Endodermal cell (in vitro differentiated cells): ENCODE measurements at regions not wholly inside any gene's neighbourhood (a gene's known extent, or its start where the extent isn't known, plus 50 kb on each side); places are given as distances from the start of the nearest gene placed in this dataset.

Experiments used
- DNase-seq: peaks from one replicate; pipeline ENCODE4 v3.0.0-alpha.2; 2017
- H3K27ac ChIP-seq: 2 replicates; pipeline ENCODE4 v1.5.1; 2013; ENCODE audit warnings: mild to moderate bottlenecking, low read depth, low read length, moderate library complexity
- H3K27me3 ChIP-seq: 2 replicates; pipeline ENCODE4 v1.6.1; 2013; ENCODE audit warnings: mild to moderate bottlenecking, low read length, moderate library complexity; ENCODE audit not compliant: insufficient read depth, control insufficient read depth, poor library complexity, severe bottlenecking
- H3K36me3 ChIP-seq: 2 replicates; pipeline ENCODE4 v1.7.0; 2013; ENCODE audit warnings: mild to moderate bottlenecking, low read length, moderate library complexity; ENCODE audit not compliant: control insufficient read depth, insufficient read depth
- H3K4me1 ChIP-seq: one replicate; pipeline ENCODE4 v1.7.0; 2013; ENCODE audit warnings: low read length; ENCODE audit not compliant: control insufficient read depth, insufficient read depth
- H3K4me3 ChIP-seq: 2 replicates; pipeline ENCODE4 v1.5.1; 2013; ENCODE audit warnings: mild to moderate bottlenecking, low read length, moderate library complexity
- H3K9ac ChIP-seq: 2 replicates; pipeline ENCODE4 v1.6.1; 2013; ENCODE audit warnings: mild to moderate bottlenecking, low read length, moderate library complexity; ENCODE audit not compliant: poor library complexity, severe bottlenecking; ENCODE audit errors: extremely low read depth
- H3K9me3 ChIP-seq: 2 replicates; pipeline ENCODE4 v1.6.1; 2013; ENCODE audit warnings: mild to moderate bottlenecking, low read length, moderate library complexity; ENCODE audit not compliant: control insufficient read depth
- H3K27ac Mint-ChIP-seq: 2 replicates; pipeline ENCODE4 v1.8.0; 2020; ENCODE audit warnings: mixed read lengths
- H3K27me3 Mint-ChIP-seq: 2 replicates; pipeline ENCODE4 v1.8.0; 2021; ENCODE audit warnings: mild to moderate bottlenecking, mixed read lengths; ENCODE audit not compliant: insufficient read depth
- H3K36me3 Mint-ChIP-seq: 2 replicates; pipeline ENCODE4 v1.8.0; 2020; ENCODE audit warnings: low read depth, mixed read lengths
- H3K4me1 Mint-ChIP-seq: 2 replicates; pipeline ENCODE4 v1.8.0; 2020; ENCODE audit warnings: mixed read lengths
- H3K4me3 Mint-ChIP-seq: 2 replicates; pipeline ENCODE4 v1.8.0; 2020; ENCODE audit warnings: mild to moderate bottlenecking, moderate library complexity, mixed read lengths
- H3K9me3 Mint-ChIP-seq: 2 replicates; pipeline ENCODE4 v1.8.0; 2020; ENCODE audit warnings: mild to moderate bottlenecking, mixed read lengths
- WGBS, 2 experiments: methylation state at CpG; one replicate each; pipeline versions ENCODE4 v1.1.5 to v1.1.7; 2013; ENCODE audit warnings: missing lambda C conversion rate in 2 of 2, mixed read lengths in 1 of 2; ENCODE audit not compliant: insufficient coverage in 1 of 2, insufficient read length in 1 of 2; 5-methylcytosine and 5-hydroxymethylcytosine counted together
- TF ChIP-seq, protein P1 (sequence below): fragments of 200-600 bp; sonication (generic); conservative IDR thresholded peaks from 2 replicates; pipeline ENCODE4 v1.5.0; 2021; ENCODE audit warnings: antibody characterized with exemption, mild to moderate bottlenecking

DNA sequence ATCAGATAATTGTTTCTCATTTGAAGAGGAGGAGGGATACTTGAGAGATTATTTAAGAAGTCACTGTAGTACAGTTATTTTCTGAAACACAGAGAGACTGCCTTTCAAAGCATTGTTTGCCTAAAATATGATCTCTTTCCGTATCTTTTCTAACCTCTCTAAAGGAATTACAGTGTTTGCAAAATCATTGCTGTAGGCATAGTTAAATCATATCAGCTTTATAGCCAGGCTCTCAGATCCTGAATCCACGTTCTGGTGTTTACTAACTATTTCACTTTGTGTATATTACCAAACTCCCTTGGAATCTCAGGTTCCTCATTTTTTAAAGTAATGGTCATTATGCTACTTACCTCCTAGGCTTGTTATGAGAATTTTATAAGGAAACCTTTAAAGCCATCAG is 1151.6 kb upstream of the CDH9 start:
- H3K9me3 Mint-ChIP-seq: peaks cover 7% of the 10 kb centered on the region
- no peaks in the 10 kb centered on the region for H3K27me3 Mint-ChIP-seq
- no peak for DNase-seq
- Histone ChIP-seq H3K27me3 (no peaks in the 10 kb centered on the region), H3K9me3 (no peaks in the 10 kb centered on the region), H3K36me3 (no peaks in the 10 kb centered on the region), H3K27ac (no peak overlapping the region), H3K4me1 (peaks cover 11% of the 10 kb centered on the region), H3K9ac (no peak overlapping the region), H3K4me3 (peak overlapping the region; percentile 15)
- WGBS, 2 experiments: 77 to 100% methylated on average over 1 to 2 of the region's 2 CpGs
- peaks cover 10% of the 10 kb centered on the region for H3K4me1 Mint-ChIP-seq
- TF ChIP-seq, protein P1, sequence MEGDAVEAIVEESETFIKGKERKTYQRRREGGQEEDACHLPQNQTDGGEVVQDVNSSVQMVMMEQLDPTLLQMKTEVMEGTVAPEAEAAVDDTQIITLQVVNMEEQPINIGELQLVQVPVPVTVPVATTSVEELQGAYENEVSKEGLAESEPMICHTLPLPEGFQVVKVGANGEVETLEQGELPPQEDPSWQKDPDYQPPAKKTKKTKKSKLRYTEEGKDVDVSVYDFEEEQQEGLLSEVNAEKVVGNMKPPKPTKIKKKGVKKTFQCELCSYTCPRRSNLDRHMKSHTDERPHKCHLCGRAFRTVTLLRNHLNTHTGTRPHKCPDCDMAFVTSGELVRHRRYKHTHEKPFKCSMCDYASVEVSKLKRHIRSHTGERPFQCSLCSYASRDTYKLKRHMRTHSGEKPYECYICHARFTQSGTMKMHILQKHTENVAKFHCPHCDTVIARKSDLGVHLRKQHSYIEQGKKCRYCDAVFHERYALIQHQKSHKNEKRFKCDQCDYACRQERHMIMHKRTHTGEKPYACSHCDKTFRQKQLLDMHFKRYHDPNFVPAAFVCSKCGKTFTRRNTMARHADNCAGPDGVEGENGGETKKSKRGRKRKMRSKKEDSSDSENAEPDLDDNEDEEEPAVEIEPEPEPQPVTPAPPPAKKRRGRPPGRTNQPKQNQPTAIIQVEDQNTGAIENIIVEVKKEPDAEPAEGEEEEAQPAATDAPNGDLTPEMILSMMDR: no peak
- H3K36me3 Mint-ChIP-seq: no peaks in the 10 kb centered on the region
- H3K27ac Mint-ChIP-seq: no peak overlapping the region
- H3K4me3 Mint-ChIP-seq: no peak overlapping the region

GRCh38 chr5:28174691-28175090 is 1136.3 kb upstream of the CDH9 start:
- H3K27me3 ChIP-seq: no peaks in the 10 kb centered on the region
- Mint-ChIP-seq H3K4me1 (no peaks in the 10 kb centered on the region), H3K36me3 (no peaks in the 10 kb centered on the region)

DNA sequence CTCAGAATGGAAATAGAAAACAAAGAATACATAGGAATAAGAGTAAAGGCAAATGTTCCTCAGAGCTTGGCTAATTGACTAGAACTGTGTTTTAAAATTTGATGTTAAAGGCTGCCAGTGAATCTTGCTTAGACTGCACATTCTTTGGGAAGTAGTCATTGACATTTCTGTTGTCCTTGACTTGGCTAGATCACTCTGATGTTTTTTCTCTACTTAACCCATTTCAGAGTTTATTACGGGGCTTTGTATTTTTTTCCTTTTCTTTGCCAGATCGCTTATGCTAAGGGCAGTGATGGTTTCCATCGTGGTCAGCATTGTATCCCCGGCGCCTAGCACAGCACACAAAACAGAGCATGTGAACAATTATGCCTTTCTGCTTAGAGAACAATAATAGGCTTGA is 1126.7 kb upstream of the CDH9 start:
- H3K9ac ChIP-seq: no peak overlapping the region
- no peak overlapping the region for H3K27ac ChIP-seq
- H3K27me3 Mint-ChIP-seq: no peaks in the 10 kb centered on the region
- no peak overlapping the region for H3K4me3 Mint-ChIP-seq
- 70 to 84% methylated on average over 5 of the region's 5 CpGs for WGBS, 2 experiments
- H3K27me3 ChIP-seq: no peaks in the 10 kb centered on the region
- no peaks in the 10 kb centered on the region for H3K36me3 ChIP-seq
- DNase-seq: no peak
- H3K4me1 Mint-ChIP-seq: no peaks in the 10 kb centered on the region
- H3K4me3 ChIP-seq: no peak overlapping the region
- no peaks in the 10 kb centered on the region for H3K36me3 Mint-ChIP-seq
- TF ChIP-seq, protein P1: no peak
- no peaks in the 10 kb centered on the region for H3K9me3 Mint-ChIP-seq
- H3K9me3 ChIP-seq: no peaks in the 10 kb centered on the region
- no peak overlapping the region for H3K27ac Mint-ChIP-seq
- H3K4me1 ChIP-seq: no peaks in the 10 kb centered on the region

More at GRCh38 chr5:28174691-28175090, 1136.3 kb upstream of the CDH9 start:
- DNase-seq: no peak
- Mint-ChIP-seq H3K4me3 (no peak overlapping the region), H3K27me3 (no peaks in the 10 kb centered on the region), H3K9me3 (peaks cover 3% of the 10 kb centered on the region), H3K27ac (no peak overlapping the region)
- Histone ChIP-seq H3K36me3 (no peaks in the 10 kb centered on the region), H3K9ac (no peak overlapping the region), H3K27ac (no peak overlapping the region), H3K9me3 (no peaks in the 10 kb centered on the region), H3K4me3 (no peak overlapping the region), H3K4me1 (no peaks in the 10 kb centered on the region)
- TF ChIP-seq, protein P1: no peak
